ENCODE measurements at regions not wholly inside any gene's neighbourhood (a gene's known extent, or its start where the extent isn't known, plus 50 kb on each side); places are given as distances from the start of the nearest gene placed in this dataset.
"Not testable (repeated sequence)": the region's sequence is repeated elsewhere in the genome, so short reads cannot be mapped to it uniquely, and the experiment has no call there.

DNA sequence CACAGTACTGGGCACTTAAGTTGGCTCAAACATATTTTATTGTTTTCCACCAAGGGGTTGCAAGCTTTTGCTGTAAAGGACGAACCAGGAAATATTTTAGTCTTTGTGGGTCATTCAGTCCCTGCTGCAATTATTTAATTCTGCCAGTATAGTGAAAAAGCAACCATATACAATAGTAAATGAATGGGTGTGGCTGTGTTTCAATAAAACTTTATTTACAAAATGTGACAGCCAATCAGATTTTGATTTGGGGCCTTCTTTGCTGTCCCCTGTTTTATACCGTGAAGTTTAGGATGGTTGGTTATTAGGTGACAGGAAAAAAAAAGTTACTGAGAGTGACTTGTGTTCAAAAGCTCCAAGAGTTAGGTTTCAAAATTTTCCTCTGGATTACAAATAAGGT is 956.4 kb downstream of the AACS start:
- intact Hi-C loops (cut with DNase I), result no loop called here
- DNase-seq, result no peak

DNA sequence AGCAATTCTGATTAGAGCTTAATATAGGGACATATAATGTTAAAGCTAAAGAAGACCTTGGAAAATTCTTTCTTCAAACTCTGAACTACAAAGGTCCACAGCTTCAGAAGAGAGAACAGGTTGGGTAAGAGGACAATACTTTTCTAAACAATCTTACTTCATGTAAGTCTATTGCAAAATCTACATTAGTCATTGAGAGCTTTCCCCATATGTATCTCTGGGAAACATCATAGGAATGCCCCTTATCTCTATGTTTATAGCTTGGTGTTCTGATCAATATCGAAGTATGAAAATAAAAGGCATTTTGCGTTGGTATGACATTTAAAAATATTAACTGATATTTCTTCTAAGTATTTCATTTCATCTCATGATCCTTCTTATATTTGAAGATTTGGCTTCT is 962.6 kb downstream of the AACS start:
- intact Hi-C loops (cut with DNase I), result no loop called here
- DNase-seq, result no peak

DNA sequence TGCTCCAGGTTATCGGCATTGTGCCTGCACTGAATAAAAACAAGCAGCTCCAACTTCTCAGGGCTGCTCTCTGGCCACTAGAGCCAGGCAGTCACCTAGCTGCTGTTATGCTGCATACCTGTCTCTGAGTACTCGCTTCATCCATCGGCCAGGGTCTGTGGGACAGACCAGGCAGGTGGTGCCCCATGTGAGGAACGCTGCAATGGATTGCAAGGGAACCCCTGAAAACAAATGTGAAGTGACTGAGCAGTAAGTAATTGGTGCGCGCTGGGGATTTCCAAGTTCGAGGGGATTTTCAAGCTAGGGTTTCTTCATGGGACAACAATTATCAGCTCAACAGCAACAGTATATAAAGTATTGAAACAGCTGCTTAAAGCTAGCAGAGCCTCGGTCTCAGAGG is 965.3 kb downstream of the AACS start:
- intact Hi-C loops (cut with DNase I), result no loop called here
- no peak for DNase-seq

DNA sequence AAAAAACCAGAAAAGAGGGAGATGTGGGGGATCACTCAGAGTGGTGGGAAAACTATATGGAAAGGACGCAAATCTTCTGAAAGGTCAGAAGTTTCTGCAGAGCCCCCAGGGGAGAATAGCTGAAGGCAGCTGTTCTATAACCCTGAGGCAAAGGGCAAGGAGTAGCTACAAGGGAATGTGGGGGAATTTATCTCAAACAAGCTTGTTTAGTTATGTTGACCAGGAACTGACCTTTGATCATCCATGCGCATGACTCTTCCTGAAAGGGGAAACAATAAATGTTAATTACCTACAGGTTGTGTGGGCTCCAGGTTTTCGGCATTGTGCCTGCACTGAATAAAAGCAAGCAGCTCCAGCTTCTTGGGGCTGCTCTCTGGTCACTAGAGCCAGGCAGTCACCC is 968.5 kb downstream of the AACS start:
- intact Hi-C loops (cut with DNase I), result no loop called here
- DNase-seq, result no peak

- intact Hi-C loops (cut with DNase I), result no loop called here
- no peak for DNase-seq
Observed at GRCh38 chr12:126036348-126036747, 971.1 kb downstream of the AACS start.

DNA sequence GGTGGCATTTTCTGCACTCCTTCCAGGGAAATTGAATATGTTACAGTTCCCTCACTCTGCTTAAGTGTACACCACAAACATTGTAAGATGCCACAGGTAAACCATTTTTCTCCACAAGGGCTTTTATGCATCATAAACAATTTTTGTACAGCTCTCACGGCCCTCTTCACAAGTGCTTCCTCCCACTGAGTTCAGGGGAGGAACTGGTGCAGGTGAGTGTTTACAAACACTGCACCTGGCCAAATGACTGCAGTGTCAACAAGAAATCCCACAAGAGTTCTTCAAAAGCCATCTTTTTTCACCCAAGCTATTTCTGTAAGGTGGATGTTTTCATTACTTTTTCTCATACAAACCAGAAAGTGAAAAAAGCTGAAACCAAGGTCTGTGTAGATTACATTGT is 973.2 kb downstream of the AACS start:
- DNase-seq, result no peak
- intact Hi-C loops (cut with DNase I), result no loop called here

GRCh38 chr12:126040307-126040706 is 975.1 kb downstream of the AACS start:
- no peak for DNase-seq
- intact Hi-C loops (cut with DNase I), result no loop called here

GRCh38 chr12:126042286-126042685 is 977.1 kb downstream of the AACS start:
- intact Hi-C loops (cut with DNase I), result no loop called here
- DNase-seq, result no peak

GRCh38 chr12:126049501-126049900 is 984.3 kb downstream of the AACS start:
- intact Hi-C loops (cut with DNase I); DNase-seq: not testable (repeated sequence)

DNA sequence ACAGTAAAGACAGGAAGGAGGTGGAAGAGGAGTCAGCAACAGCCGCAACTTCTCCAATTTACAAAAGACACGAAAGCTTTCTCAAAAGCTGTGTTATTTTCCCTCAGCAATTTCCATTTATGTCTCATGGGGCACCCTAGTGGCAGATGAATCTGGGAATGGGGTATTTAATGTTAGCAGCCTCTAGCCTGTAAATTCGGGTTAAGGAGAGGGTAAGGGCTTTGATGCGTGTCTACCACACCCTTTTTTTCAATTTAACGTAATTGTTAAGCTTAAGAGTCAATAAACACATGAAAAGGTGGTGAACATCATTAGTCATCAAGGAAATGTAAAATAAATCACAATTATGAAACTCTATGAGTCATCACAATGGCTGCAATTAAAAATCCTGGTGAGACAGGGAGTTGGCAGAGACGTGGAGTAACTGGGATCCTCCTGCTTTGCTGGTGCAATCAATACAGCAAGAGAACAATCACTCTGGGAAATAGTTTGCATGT is 986.4 kb downstream of the AACS start:
- intact Hi-C loops (cut with DNase I), result no loop called here
- DNase-seq, result no peak

DNA sequence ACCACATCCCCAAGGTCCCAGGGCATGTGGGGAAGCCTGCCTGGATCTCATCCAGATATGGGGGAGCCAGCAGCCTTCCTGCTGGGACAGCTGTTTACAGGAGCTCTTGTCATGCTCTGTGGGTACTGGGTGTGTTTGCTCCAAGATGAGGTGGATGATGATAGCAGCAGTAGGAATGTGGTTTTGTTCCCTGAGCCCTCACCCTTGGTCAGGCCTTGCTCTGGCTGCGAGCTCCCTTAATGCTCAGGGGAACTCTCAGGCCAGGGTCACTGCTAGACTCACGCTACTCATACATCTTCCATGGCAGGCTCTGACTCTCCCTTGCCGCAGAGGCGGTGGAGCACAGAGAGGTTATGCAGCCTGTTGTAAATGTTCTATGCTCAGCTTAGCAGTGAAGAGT is 990.3 kb downstream of the AACS start:
- intact Hi-C loops (cut with DNase I), result no loop called here
- no peak for DNase-seq

DNA sequence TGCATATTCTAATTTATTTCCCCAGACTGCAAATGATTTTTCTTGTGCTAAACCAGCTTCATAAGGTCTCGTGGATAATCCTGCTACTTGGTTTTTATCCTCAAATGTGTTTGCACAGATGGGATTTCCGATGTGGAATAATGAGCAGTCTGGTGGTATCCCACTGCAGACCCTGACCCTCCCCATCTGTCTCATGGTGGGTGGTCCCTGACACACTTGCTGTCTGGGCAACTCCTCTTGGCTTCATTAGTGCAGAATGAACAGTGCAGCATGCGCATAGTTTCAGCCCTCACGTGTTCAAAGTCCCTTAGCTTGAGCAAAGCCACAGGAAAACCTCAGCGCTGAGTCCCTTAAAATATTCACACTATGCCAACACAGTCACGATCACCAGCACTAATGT is 996.5 kb downstream of the AACS start:
- intact Hi-C loops (cut with DNase I), result no loop called here
- DNase-seq, result no peak

DNA sequence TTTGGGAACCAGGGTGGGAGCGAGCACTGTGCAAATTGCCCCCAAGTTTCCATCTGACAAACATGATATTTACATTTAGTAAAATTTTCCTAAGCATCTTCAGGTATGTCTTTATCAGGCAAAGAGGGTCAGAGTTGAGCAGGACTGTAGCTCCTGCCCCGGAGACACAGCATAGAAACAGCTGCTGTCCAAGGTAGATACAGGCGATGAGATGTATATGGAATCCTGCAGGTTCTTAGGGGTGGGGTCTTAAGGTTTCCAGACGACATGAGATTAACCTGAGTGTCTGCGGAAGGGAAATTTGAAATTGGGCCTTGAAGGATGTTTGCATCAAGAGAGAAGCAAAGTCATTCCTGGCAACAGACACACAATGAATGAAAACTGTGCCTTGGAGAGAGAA is 998.8 kb downstream of the AACS start:
- DNase-seq, result no peak
- intact Hi-C loops (cut with DNase I), result no loop called here

DNA sequence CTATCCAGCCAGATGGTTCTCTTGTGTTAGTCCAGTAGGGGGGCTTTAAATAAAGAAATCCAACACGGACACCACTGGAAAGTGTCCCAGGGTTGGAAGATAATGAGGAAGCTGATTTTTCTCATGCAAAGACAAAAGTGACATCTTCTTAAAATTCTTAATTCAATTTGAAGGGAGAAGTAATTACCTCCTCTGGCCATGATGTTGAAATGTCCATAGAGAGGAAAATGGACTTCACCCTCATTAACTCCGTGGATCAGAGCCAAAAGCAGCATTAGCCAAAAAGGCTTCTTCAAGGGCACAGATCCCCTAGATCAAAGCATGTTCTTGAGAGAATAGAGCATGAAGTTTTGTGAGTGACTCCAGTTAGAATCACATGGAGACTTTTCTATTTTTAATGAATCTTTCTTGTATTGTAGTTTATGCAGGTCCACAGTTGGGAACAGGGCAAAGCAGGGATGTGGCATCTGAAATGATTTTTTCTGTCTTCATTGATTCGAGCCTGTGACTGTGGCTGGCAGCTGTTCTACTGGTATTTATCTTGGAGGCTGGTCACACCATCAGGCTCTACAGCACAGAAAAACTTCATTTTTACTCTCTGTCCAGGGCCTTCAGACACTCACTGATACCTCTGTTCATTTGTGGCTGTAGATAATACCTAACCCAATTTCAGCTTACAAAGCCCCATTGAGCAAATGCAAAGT is 1002.5 kb downstream of the AACS start:
- intact Hi-C loops (cut with DNase I), result no loop called here
- no peak for DNase-seq

DNA sequence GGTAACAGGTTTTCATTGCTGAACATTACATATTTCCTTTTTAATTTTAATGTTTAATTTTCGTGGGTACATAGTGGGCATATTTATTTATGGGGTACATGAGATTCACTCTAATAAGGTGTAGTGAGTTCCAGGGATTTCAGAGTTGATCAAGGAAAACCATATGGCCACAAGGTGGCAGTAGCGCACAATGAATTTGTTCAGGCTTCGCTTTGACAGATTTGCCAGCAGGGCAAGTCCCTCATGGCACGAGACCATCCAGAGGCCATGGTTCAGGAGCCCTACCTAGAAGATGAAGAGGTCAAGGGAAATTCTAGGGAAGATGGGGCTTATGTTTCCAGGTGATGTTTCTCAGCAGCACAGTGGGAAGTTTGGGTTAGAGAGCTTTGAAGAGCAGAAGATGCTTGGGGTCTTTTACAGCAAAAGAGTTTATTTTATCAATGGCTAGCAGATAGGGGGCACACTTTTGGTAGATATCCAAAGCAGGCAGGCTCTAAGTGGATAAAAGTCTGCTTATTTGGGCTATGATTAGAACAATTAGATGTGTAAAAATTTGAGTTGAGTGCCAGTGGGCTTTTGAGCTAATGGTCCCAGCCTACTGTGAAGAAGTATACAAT is 1004.4 kb downstream of the AACS start:
- DNase-seq, result peak in 1 of 10 donors; percentile 33
- intact Hi-C loops (cut with DNase I), result no loop called here

- intact Hi-C loops (cut with DNase I), result no loop called here
- DNase-seq, result no peak
Observed at GRCh38 chr12:126076515-126076914, 1011.3 kb downstream of the AACS start.

- intact Hi-C loops (cut with DNase I), result no loop called here
- no peak for DNase-seq
Observed at GRCh38 chr12:126083926-126084325, 1018.7 kb downstream of the AACS start.

DNA sequence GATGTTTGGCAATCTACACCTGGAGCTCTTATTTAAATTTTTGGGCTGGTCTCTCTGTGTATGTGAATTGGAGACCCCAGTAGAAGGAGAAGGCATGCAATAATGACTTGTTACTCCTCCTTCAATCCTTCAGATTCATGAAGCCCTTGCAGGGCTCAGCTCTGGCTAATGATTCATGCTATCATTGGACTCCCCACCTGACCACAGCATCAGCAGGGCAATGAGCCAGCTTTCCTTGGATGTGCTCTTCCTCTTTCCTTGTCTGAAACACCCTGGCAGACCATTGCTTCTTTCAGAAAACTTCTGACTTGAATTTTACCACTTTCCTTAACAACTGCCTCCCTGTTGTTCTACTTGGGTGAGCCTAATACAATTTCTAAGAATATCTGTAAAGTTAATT is 1019.2 kb downstream of the AACS start:
- intact Hi-C loops (cut with DNase I), result no loop called here
- DNase-seq, result no peak

- intact Hi-C loops (cut with DNase I), result no loop called here
- DNase-seq, result no peak
Observed at GRCh38 chr12:126086242-126086641, 1021.0 kb downstream of the AACS start.

DNA sequence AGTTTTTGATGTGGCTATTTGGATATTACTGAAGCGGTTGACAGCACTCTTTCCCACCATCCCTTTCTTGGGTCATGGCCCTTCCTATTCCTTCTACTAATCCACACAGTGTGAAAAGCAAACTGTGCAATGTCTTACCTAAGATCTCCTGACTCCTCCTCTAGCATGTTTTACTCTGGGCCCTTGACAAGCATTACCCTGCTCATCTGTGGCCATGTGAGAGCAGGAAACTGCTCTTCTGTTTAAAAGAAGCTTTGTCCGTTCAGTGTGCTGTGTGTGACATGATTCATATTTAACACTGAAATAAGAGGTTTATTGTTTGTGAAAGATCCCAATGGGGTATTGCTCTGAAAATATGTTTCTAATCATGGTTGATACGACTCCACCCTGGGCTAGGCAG is 1022.5 kb downstream of the AACS start:
- no peak for DNase-seq
- intact Hi-C loops (cut with DNase I), result no loop called here

DNA sequence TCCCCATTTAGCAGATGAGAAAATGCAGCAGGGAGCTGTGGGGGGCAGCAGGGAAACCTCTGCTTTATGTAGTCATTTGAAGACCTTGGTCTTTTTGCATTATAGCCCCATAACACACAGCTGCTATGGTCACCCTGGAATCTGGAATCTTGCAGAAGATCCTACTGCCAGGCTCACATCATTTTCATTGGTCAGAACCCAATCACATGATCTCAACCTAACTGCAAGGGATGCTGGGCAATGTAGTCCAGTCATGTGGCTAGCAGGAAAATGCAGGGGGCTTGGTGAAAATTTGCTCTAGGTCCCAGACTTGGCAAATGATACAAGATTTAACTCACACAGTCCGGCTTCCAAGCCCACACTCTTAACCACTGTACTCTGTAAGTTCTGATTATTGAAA is 1028.7 kb downstream of the AACS start:
- DNase-seq, result peak in 1 of 10 donors; percentile 10
- intact Hi-C loops (cut with DNase I), result no loop called here

DNA sequence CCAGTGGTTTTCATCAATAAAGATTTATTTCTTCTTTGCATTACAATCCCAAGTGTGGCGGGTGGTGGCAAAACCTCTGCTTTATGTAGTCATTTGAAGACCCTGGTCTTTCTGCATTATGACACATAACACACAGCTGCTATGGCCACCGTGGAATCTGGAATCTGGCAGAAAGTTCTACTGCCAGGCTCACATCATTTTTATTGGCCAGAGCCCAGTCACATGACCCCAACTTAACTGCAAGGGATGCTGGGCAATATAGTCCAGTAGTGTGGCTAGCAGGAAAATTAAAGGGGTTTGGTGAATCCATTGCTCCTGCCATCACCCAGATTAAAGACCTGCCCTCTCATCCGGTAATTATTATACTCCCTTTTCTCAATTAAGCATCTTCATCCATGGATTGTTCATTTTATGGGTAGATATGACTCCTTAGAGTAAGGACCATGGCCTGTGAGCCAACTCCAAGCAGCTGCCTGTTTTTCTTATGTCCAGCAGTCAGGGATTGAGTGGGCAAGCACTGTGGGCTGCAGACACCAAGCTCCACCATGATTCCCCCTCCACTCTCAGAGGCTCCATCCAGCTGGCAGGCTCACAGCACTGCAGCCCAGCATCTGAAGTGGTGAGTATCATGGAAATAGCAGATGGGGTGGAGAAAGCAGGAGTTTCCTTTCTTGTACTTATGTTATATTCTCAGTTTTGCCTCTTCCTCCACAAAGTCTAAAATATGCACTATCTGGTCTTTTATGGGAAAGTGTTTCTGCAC is 1030.7 kb downstream of the AACS start:
- DNase-seq, result peak in 7 of 10 donors; percentile 19 to 86 (median 44)
- intact Hi-C loops (cut with DNase I), result no loop called here
